HepG2 (cell line): ENCODE measurements at regions not wholly inside any gene's neighbourhood (a gene's known extent, or its start where the extent isn't known, plus 50 kb on each side); places are given as distances from the start of the nearest gene placed in this dataset.
A peak's percentile ranks its signal among the peaks of the same experiment; 100 is the strongest.

Experiments used
- CENPT ChIP-seq: sonication (generic); formaldehyde crosslinking; IDR thresholded peaks from 2 replicates; pipeline ENCODE4 v1.8.0; 2022; ENCODE audit warnings: low read depth, mild to moderate bottlenecking, moderate library complexity, missing genetic modification reagents
- DR1 ChIP-seq: sonication (generic); formaldehyde crosslinking; IDR thresholded peaks from 2 replicates; pipeline ENCODE4 v1.8.0; 2021; ENCODE audit warnings: mild to moderate bottlenecking, missing genetic modification reagents, inconsistent platforms
- GLMP ChIP-seq: sonication (generic); formaldehyde crosslinking; IDR thresholded peaks from 2 replicates; pipeline ENCODE4 v1.9.0; 2021; ENCODE audit warnings: missing genetic modification reagents, mild to moderate bottlenecking, borderline replicate concordance
- GTF2F1 ChIP-seq: fragments of 150-350 bp; IDR thresholded peaks from 2 replicates; pipeline ENCODE4 v1.6.1; 2014; ENCODE audit warnings: low read length
- MED13 ChIP-seq: sonication (generic); formaldehyde crosslinking; IDR thresholded peaks from 2 replicates; pipeline ENCODE4 v1.5.0; 2020; ENCODE audit warnings: missing genetic modification reagents
- MEF2D ChIP-seq: sonication (generic); formaldehyde crosslinking; IDR thresholded peaks from 2 replicates; pipeline ENCODE4 v1.5.1; 2020; ENCODE audit warnings: mild to moderate bottlenecking, missing genetic modification reagents
- NR2C2 ChIP-seq: sonication (generic); formaldehyde crosslinking; IDR thresholded peaks from 2 replicates; pipeline ENCODE4 v1.4.0; 2020; ENCODE audit warnings: missing genetic modification reagents, mild to moderate bottlenecking, moderate library complexity, borderline replicate concordance
- PRMT3 ChIP-seq: sonication (generic); formaldehyde crosslinking; IDR thresholded peaks from 2 replicates; pipeline ENCODE4 v1.8.1; 2022; ENCODE audit warnings: low read depth, mild to moderate bottlenecking, moderate library complexity, missing genetic modification reagents, borderline replicate concordance
- TARDBP ChIP-seq: sonication (generic); formaldehyde crosslinking; IDR thresholded peaks from 2 replicates; pipeline ENCODE4 v1.8.0; 2022; ENCODE audit warnings: mild to moderate bottlenecking, missing genetic modification reagents
- ZBTB46 ChIP-seq: sonication (generic); formaldehyde crosslinking; IDR thresholded peaks from 2 replicates; pipeline ENCODE4 v1.4.0; 2020; ENCODE audit warnings: mild to moderate bottlenecking, missing genetic modification reagents, borderline replicate concordance
- ZEB1 ChIP-seq: IDR thresholded peaks from 2 replicates; pipeline ENCODE4 v1.6.1; 2012; ENCODE audit warnings: mild to moderate bottlenecking, low read depth, inconsistent platforms; ENCODE audit not compliant: insufficient replicate concordance
- ZKSCAN5 ChIP-seq: sonication (generic); formaldehyde crosslinking; IDR thresholded peaks from 2 replicates; pipeline ENCODE4 v1.5.1; 2020; ENCODE audit warnings: mild to moderate bottlenecking, missing genetic modification reagents
- ZNF337 ChIP-seq: sonication (generic); formaldehyde crosslinking; IDR thresholded peaks from 2 replicates; pipeline ENCODE4 v1.5.1; 2020; ENCODE audit warnings: missing genetic modification reagents, low read depth, mild to moderate bottlenecking, borderline replicate concordance
- ZNF446 ChIP-seq: sonication (generic); formaldehyde crosslinking; IDR thresholded peaks from 2 replicates; pipeline ENCODE4 v1.5.0; 2020; ENCODE audit warnings: mild to moderate bottlenecking, missing genetic modification reagents
- ZNF512 ChIP-seq: sonication (generic); formaldehyde crosslinking; IDR thresholded peaks from 2 replicates; pipeline ENCODE4 v1.4.0; 2020; ENCODE audit warnings: mild to moderate bottlenecking, missing genetic modification reagents
- ZNF574 ChIP-seq: sonication (generic); formaldehyde crosslinking; IDR thresholded peaks from 2 replicates; pipeline ENCODE4 v1.4.0; 2020; ENCODE audit warnings: missing genetic modification reagents
- ZNF782 ChIP-seq: sonication (generic); formaldehyde crosslinking; IDR thresholded peaks from 2 replicates; pipeline ENCODE4 v1.4.0; 2020; ENCODE audit warnings: missing genetic modification reagents, mild to moderate bottlenecking, borderline replicate concordance
- TF ChIP-seq, protein P1 (sequence below): sonication (generic); formaldehyde crosslinking; conservative IDR thresholded peaks from 2 replicates; pipeline ENCODE4 v1.8.0; 2022; ENCODE audit warnings: missing genetic modification reagents
- TF ChIP-seq, protein P2 (sequence below): sonication (generic); formaldehyde crosslinking; IDR thresholded peaks from 2 replicates; pipeline ENCODE4 v1.5.1; 2020; ENCODE audit warnings: missing genetic modification reagents, mild to moderate bottlenecking, borderline replicate concordance

- no peak for TF ChIP-seq ZBTB46 (CRISPR knock-in tag)
- TF ChIP-seq GTF2F1: no peak
- no peak; the same call in 1 of the 2 replicates for TF ChIP-seq DR1 (CRISPR knock-in tag)
- peak; percentile 73; the same call in 1 of the 2 replicates for TF ChIP-seq NR2C2 (CRISPR knock-in tag)
- TF ChIP-seq ZEB1: no peak
- peak; percentile 31; the same call in 1 of the 2 replicates for TF ChIP-seq MED13 (CRISPR knock-in tag)
- no peak; the same call in 1 of the 2 replicates for TF ChIP-seq ZNF782 (CRISPR knock-in tag)
- no peak for TF ChIP-seq GLMP
- peak; percentile 80 for TF ChIP-seq ZNF574 (CRISPR knock-in tag)
- TF ChIP-seq ZNF512 (CRISPR knock-in tag): no peak
- 0 out of 2 replicates have a peak, but pooled peaks have one; percentile 33 for TF ChIP-seq TARDBP (CRISPR knock-in tag)
- TF ChIP-seq MEF2D (CRISPR knock-in tag): no peak
- TF ChIP-seq CENPT (CRISPR knock-in tag): no peak
- TF ChIP-seq, protein P1, sequence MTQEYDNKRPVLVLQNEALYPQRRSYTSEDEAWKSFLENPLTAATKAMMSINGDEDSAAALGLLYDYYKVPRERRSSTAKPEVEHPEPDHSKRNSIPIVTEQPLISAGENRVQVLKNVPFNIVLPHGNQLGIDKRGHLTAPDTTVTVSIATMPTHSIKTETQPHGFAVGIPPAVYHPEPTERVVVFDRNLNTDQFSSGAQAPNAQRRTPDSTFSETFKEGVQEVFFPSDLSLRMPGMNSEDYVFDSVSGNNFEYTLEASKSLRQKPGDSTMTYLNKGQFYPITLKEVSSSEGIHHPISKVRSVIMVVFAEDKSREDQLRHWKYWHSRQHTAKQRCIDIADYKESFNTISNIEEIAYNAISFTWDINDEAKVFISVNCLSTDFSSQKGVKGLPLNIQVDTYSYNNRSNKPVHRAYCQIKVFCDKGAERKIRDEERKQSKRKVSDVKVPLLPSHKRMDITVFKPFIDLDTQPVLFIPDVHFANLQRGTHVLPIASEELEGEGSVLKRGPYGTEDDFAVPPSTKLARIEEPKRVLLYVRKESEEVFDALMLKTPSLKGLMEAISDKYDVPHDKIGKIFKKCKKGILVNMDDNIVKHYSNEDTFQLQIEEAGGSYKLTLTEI: no peak
- no peak for TF ChIP-seq ZNF337 (CRISPR knock-in tag)
- TF ChIP-seq PRMT3 (CRISPR knock-in tag): no peak
- TF ChIP-seq ZNF446 (CRISPR knock-in tag): no peak
- TF ChIP-seq, protein P2, sequence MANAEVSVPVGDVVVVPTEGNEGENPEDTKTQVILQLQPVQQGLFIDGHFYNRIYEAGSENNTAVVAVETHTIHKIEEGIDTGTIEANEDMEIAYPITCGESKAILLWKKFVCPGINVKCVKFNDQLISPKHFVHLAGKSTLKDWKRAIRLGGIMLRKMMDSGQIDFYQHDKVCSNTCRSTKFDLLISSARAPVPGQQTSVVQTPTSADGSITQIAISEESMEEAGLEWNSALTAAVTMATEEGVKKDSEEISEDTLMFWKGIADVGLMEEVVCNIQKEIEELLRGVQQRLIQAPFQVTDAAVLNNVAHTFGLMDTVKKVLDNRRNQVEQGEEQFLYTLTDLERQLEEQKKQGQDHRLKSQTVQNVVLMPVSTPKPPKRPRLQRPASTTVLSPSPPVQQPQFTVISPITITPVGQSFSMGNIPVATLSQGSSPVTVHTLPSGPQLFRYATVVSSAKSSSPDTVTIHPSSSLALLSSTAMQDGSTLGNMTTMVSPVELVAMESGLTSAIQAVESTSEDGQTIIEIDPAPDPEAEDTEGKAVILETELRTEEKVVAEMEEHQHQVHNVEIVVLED (CRISPR knock-in tag): peak; percentile 32; the same call in 1 of the 2 replicates
- no peak for TF ChIP-seq ZKSCAN5 (CRISPR knock-in tag)
Measured at GRCh38 chr7:85426487-85426960, 239.7 kb upstream of the SEMA3D start (continued).
